D721Med (cell line): ENCODE measurements at regions not wholly inside any gene's neighbourhood (a gene's known extent, or its start where the extent isn't known, plus 50 kb on each side); places are given as distances from the start of the nearest gene placed in this dataset.

Experiments
- DNase-seq: peaks from one replicate; pipeline ENCODE4 v3.0.0; 2011; ENCODE audit warnings: low spot score; ENCODE audit not compliant: insufficient read length
- FAIRE-seq: peaks from 2 replicates; lab custom pipeline; 2011; peaks lifted over from hg19 to GRCh38; lab: Jason Lieb, UNC
- TF ChIP-seq, protein P1 (sequence below): IDR thresholded peaks from 2 replicates; pipeline ENCODE4 v1.5.1; 2012; ENCODE audit warnings: mild to moderate bottlenecking, control low read depth; ENCODE audit not compliant: insufficient read depth; ENCODE audit errors: missing control alignments

DNA sequence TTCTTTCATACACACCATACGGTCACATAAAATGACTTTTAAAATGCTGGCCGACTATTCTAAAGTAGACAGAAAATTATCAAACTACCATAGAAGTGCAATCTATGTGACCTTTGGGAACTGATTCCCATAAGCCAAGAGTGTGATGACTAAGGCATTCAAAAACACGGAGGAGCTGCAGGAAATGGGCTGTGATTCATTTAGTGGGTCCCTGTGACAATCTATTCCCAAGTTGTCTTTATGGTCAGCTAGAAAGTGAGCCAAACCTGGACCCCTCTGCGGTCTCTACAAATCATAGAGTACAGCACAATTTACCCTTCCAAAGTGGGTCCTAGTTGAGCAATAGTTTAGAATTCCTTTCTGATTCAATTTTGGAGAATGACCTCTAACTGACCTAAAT lies 251.5 kb upstream of the CBLB start:
- FAIRE-seq = no peak
- TF ChIP-seq, protein P1, sequence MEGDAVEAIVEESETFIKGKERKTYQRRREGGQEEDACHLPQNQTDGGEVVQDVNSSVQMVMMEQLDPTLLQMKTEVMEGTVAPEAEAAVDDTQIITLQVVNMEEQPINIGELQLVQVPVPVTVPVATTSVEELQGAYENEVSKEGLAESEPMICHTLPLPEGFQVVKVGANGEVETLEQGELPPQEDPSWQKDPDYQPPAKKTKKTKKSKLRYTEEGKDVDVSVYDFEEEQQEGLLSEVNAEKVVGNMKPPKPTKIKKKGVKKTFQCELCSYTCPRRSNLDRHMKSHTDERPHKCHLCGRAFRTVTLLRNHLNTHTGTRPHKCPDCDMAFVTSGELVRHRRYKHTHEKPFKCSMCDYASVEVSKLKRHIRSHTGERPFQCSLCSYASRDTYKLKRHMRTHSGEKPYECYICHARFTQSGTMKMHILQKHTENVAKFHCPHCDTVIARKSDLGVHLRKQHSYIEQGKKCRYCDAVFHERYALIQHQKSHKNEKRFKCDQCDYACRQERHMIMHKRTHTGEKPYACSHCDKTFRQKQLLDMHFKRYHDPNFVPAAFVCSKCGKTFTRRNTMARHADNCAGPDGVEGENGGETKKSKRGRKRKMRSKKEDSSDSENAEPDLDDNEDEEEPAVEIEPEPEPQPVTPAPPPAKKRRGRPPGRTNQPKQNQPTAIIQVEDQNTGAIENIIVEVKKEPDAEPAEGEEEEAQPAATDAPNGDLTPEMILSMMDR = no peak
- DNase-seq = no peak

GRCh38 chr3:106121491-106122289 lies 252.9 kb upstream of the CBLB start:
- no peak for FAIRE-seq
- TF ChIP-seq, protein P1 = no peak

DNA sequence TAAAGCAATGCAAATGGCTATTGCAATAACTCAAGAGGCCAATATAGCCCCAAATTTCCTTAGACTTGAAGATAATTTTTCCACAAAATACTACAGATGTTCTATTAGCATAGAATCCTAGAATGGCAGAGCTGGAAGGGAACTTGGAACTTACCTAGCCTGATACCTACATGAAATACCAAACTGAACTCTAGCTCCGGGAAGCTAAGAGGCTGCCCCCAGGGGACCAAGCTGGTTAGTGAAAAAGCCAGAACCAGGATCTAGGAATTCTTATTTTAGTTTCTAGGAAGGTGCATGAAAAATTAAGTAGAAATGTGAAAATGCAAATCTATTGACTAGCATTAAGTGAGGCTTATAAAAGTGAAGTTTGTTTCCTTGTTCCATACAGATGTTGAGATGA lies 256.0 kb upstream of the CBLB start:
- no peak for DNase-seq
- TF ChIP-seq, protein P1 = no peak
- no peak for FAIRE-seq

More at GRCh38 chr3:106121491-106122289, 252.9 kb upstream of the CBLB start:
- no peak for DNase-seq

DNA sequence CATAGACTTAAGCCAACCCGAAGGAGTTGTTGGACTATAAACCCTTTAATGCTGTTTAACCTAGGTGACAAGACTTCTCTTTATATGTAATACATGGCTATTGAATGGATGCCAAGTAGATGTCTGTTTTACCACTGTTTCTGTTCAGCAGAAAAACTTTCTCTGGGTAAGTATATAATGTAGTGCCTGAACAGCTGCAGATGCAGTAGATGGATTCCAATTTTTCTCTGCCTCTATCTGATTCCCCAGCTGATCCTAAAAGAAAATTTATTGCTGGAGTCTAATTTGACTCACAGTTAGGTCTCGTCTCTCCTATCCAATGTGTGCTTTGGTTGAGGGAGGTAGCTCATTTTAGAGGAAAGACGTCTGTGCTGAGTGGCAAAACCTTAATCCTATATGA lies 256.5 kb upstream of the CBLB start:
- FAIRE-seq (no peak), DNase-seq (no peak)
- TF ChIP-seq, protein P1 = no peak

- no peak for FAIRE-seq
- TF ChIP-seq, protein P1 = no peak
Observed at GRCh38 chr3:106126067-106126845, 257.4 kb upstream of the CBLB start.

GRCh38 chr3:106126846-106127235 lies 258.0 kb upstream of the CBLB start:
- TF ChIP-seq, protein P1 = no peak
- FAIRE-seq (no peak), DNase-seq (no peak)

More at GRCh38 chr3:106126067-106126845, 257.4 kb upstream of the CBLB start:
- no peak for DNase-seq
